ENCODE measurements at regions not wholly inside any gene's neighbourhood (a gene's known extent, or its start where the extent isn't known, plus 50 kb on each side); places are given as distances from the start of the nearest gene placed in this dataset.

GRCh38 chr22:49535126-49535525 is 292.5 kb downstream of the BRD1 start:
- Histone ChIP-seq H3K4me3 (ENCODE audit: low read length) (no peak overlapping the region), H3K27ac (ENCODE audit: low read length) (no peak overlapping the region), H3K36me3 (ENCODE audit: control insufficient read depth, insufficient read depth, low read length) (no peaks in the 10 kb centered on the region), H3K27me3 (ENCODE audit: control insufficient read depth, insufficient read depth, low read length) (no peaks in the 10 kb centered on the region), H3K9me3 (ENCODE audit: control insufficient read depth, insufficient read depth, low read length) (no peaks in the 10 kb centered on the region), H3K4me1 (ENCODE audit: control insufficient read depth, insufficient read depth, low read length) (no peaks in the 10 kb centered on the region)
- ATAC-seq = no peak
- H3K36me3 Mint-ChIP-seq = no peaks in the 10 kb centered on the region
- TF ChIP-seq CTCF (IDR thresholded peaks at IDR 0.05) = no peak
- 94% methylated on average over 9 of the region's 9 CpGs for WGBS (ENCODE audit: insufficient coverage)
- H3K9me3 Mint-ChIP-seq = no peaks in the 10 kb centered on the region
- no peak overlapping the region for H3K4me3 Mint-ChIP-seq
- peaks cover 7 to 26% of the 10 kb centered on the region in 2 donors for H3K4me1 Mint-ChIP-seq
- intact Hi-C loops (cut with micrococcal nuclease) = no loop called here
- no peak overlapping the region for H3K27ac Mint-ChIP-seq
- no peaks in the 10 kb centered on the region for H3K27me3 Mint-ChIP-seq (ENCODE audit: low read depth in 2 of 2)
- peak in 1 of 2 donors; percentile 2 for DNase-seq

GRCh38 chr22:49534386-49534785 is 293.3 kb downstream of the BRD1 start:
- ATAC-seq (no peak), DNase-seq (no peak)
- Histone ChIP-seq H3K27me3 (ENCODE audit: control insufficient read depth, insufficient read depth, low read length) (no peaks in the 10 kb centered on the region), H3K9me3 (ENCODE audit: control insufficient read depth, insufficient read depth, low read length) (no peaks in the 10 kb centered on the region), H3K27ac (ENCODE audit: low read length) (no peak overlapping the region), H3K4me3 (ENCODE audit: low read length) (no peak overlapping the region), H3K36me3 (ENCODE audit: control insufficient read depth, insufficient read depth, low read length) (no peaks in the 10 kb centered on the region), H3K4me1 (ENCODE audit: control insufficient read depth, insufficient read depth, low read length) (no peaks in the 10 kb centered on the region)
- no peak overlapping the region for H3K4me3 Mint-ChIP-seq
- intact Hi-C loops (cut with micrococcal nuclease) = no loop called here
- no peaks in the 10 kb centered on the region for H3K36me3 Mint-ChIP-seq
- no peaks in the 10 kb centered on the region for H3K27me3 Mint-ChIP-seq (ENCODE audit: low read depth in 2 of 2)
- TF ChIP-seq CTCF (IDR thresholded peaks at IDR 0.05) = no peak
- no peak overlapping the region for H3K27ac Mint-ChIP-seq
- H3K9me3 Mint-ChIP-seq = no peaks in the 10 kb centered on the region
- WGBS (ENCODE audit: insufficient coverage) = 95% methylated on average over 16 of the region's 16 CpGs
- peaks cover 6 to 32% of the 10 kb centered on the region in 2 donors for H3K4me1 Mint-ChIP-seq

GRCh38 chr22:49533886-49534285 is 293.8 kb downstream of the BRD1 start:
- no peak for DNase-seq
- H3K36me3 ChIP-seq (ENCODE audit: control insufficient read depth, insufficient read depth, low read length) = no peaks in the 10 kb centered on the region
- Mint-ChIP-seq H3K4me1 (peaks cover under 1 to 30% of the 10 kb centered on the region in 2 donors), H3K27ac (no peak overlapping the region), H3K4me3 (no peak overlapping the region), H3K27me3 (ENCODE audit: low read depth in 2 of 2) (no peaks in the 10 kb centered on the region), H3K9me3 (no peaks in the 10 kb centered on the region), H3K36me3 (no peaks in the 10 kb centered on the region)
- no peak overlapping the region for H3K4me3 ChIP-seq (ENCODE audit: low read length)
- ATAC-seq = no peak
- no peak for TF ChIP-seq CTCF (IDR thresholded peaks at IDR 0.05)
- 92% methylated on average over 17 of the region's 19 CpGs for WGBS (ENCODE audit: insufficient coverage)
- no peaks in the 10 kb centered on the region for H3K9me3 ChIP-seq (ENCODE audit: control insufficient read depth, insufficient read depth, low read length)
- H3K27ac ChIP-seq (ENCODE audit: low read length) = no peak overlapping the region
- intact Hi-C loops (cut with micrococcal nuclease) = no loop called here
- H3K27me3 ChIP-seq (ENCODE audit: control insufficient read depth, insufficient read depth, low read length) = no peaks in the 10 kb centered on the region
- H3K4me1 ChIP-seq (ENCODE audit: control insufficient read depth, insufficient read depth, low read length) = no peaks in the 10 kb centered on the region
